WTC11 (cell line): ENCODE measurements at regions not wholly inside any gene's neighbourhood (a gene's known extent, or its start where the extent isn't known, plus 50 kb on each side); places are given as distances from the start of the nearest gene placed in this dataset.

ENCODE experiments used
- ATAC-seq: fragments of 200-7000 bp; cut with Tn5 transposase; 2 replicates; pipeline ENCODE4 v1.10.0; 2021; ENCODE audit warnings: mild to moderate bottlenecking, moderate library complexity
- CTCF ChIA-PET: fragments of 300-600 bp; sonication (Branson Sonifier 250); formaldehyde crosslinking; loops from one replicate; lab custom pipeline; 2021; ENCODE audit warnings: antibody characterized with exemption; lab: Charles Lee
- POLR2A ChIA-PET: fragments of 350-600 bp; sonication (Branson Sonifier 250); formaldehyde crosslinking; loops from one replicate; lab custom pipeline; 2021; ENCODE audit warnings: antibody characterized with exemption; lab: Charles Lee
- DNase-seq: peaks from one replicate; pipeline ENCODE4 v3.0.0; 2021; ENCODE audit warnings: low spot score
- H3K27ac Mint-ChIP-seq: 2 replicates; pipeline ENCODE4 v1.8.0; 2021; ENCODE audit warnings: mixed read lengths
- H3K27me3 Mint-ChIP-seq: 2 replicates; pipeline ENCODE4 v1.8.0; 2021; ENCODE audit warnings: low read depth, mild to moderate bottlenecking, moderate library complexity, mixed read lengths
- H3K36me3 Mint-ChIP-seq: 2 replicates; pipeline ENCODE4 v1.8.0; 2021; ENCODE audit warnings: mixed read lengths
- H3K4me1 Mint-ChIP-seq: 2 replicates; pipeline ENCODE4 v1.8.0; 2022; ENCODE audit warnings: mixed read lengths
- H3K4me3 Mint-ChIP-seq: 2 replicates; pipeline ENCODE4 v1.8.0; 2021; ENCODE audit warnings: mild to moderate bottlenecking, moderate library complexity, mixed read lengths
- H3K9me3 Mint-ChIP-seq: 2 replicates; pipeline ENCODE4 v1.8.0; 2021; ENCODE audit warnings: mixed read lengths
- ATF3 ChIP-seq: sonication (generic); formaldehyde crosslinking; conservative IDR thresholded peaks from 2 replicates; pipeline ENCODE4 v1.8.1; 2022; ENCODE audit warnings: mild to moderate bottlenecking, missing genetic modification reagents
- ATF6 ChIP-seq: sonication (generic); formaldehyde crosslinking; IDR thresholded peaks from 2 replicates; pipeline ENCODE4 v1.8.1; 2023; ENCODE audit warnings: mild to moderate bottlenecking, missing genetic modification reagents
- CBFB ChIP-seq: sonication (generic); formaldehyde crosslinking; IDR thresholded peaks from 2 replicates; pipeline ENCODE4 v1.8.1; 2022; ENCODE audit warnings: mild to moderate bottlenecking, low read depth, missing genetic modification reagents
- CDX4 ChIP-seq: fragments of 250-450 bp; sonication (Bioruptor Pico); IDR thresholded peaks from 2 replicates; pipeline ENCODE4 v1.9.0; 2021; ENCODE audit warnings: moderate library complexity, mild to moderate bottlenecking, inconsistent platforms, borderline replicate concordance
- ETV6 ChIP-seq: sonication (generic); formaldehyde crosslinking; IDR thresholded peaks from 2 replicates; pipeline ENCODE4 v1.8.1; 2022; ENCODE audit warnings: mild to moderate bottlenecking, missing genetic modification reagents
- FOXJ3 ChIP-seq: sonication (generic); formaldehyde crosslinking; IDR thresholded peaks from 2 replicates; pipeline ENCODE4 v1.9.0; 2021; ENCODE audit warnings: missing genetic modification reagents, mild to moderate bottlenecking, borderline replicate concordance
- FOXP4 ChIP-seq: sonication (generic); formaldehyde crosslinking; IDR thresholded peaks from 2 replicates; pipeline ENCODE4 v1.8.0; 2022; ENCODE audit warnings: mild to moderate bottlenecking, missing genetic modification reagents
- GTF2I ChIP-seq: fragments of 250-450 bp; sonication (Bioruptor Pico); conservative IDR thresholded peaks from 2 replicates; pipeline ENCODE4 v1.4.0; 2021; ENCODE audit warnings: mild to moderate bottlenecking
- NFATC4 ChIP-seq: fragments of 250-450 bp; sonication (Bioruptor Pico); IDR thresholded peaks from 2 replicates; pipeline ENCODE4 v1.9.0; 2021; ENCODE audit warnings: mild to moderate bottlenecking
- NFE2L1 ChIP-seq: sonication (generic); formaldehyde crosslinking; IDR thresholded peaks from 2 replicates; pipeline ENCODE4 v1.8.1; 2023; ENCODE audit warnings: missing genetic modification reagents
- OVOL2 ChIP-seq: fragments of 250-450 bp; sonication (Bioruptor Pico); IDR thresholded peaks from 2 replicates; pipeline ENCODE4 v1.9.0; 2021; ENCODE audit warnings: mild to moderate bottlenecking, borderline replicate concordance
- PRDM15 ChIP-seq: sonication (generic); formaldehyde crosslinking; IDR thresholded peaks from 2 replicates; pipeline ENCODE4 v1.8.0; 2022; ENCODE audit warnings: missing genetic modification reagents
- SP1 ChIP-seq: sonication (generic); formaldehyde crosslinking; conservative IDR thresholded peaks from 2 replicates; pipeline ENCODE4 v1.8.1; 2022; ENCODE audit warnings: missing genetic modification reagents
- TEAD4 ChIP-seq: sonication (generic); formaldehyde crosslinking; IDR thresholded peaks from 2 replicates; pipeline ENCODE4 v1.8.0; 2022; ENCODE audit warnings: mild to moderate bottlenecking, missing genetic modification reagents
- ZNF121 ChIP-seq: sonication (generic); formaldehyde crosslinking; IDR thresholded peaks from 2 replicates; pipeline ENCODE4 v1.8.0; 2023; ENCODE audit warnings: missing genetic modification reagents
- ZNF263 ChIP-seq: sonication (generic); formaldehyde crosslinking; IDR thresholded peaks from 2 replicates; pipeline ENCODE4 v1.8.1; 2022; ENCODE audit warnings: low read depth, mild to moderate bottlenecking, moderate library complexity, missing genetic modification reagents
- ZNF281 ChIP-seq: sonication (generic); formaldehyde crosslinking; IDR thresholded peaks from 2 replicates; pipeline ENCODE4 v1.8.0; 2023; ENCODE audit warnings: mild to moderate bottlenecking, missing genetic modification reagents
- ZNF396 ChIP-seq: fragments of 250-450 bp; sonication (Bioruptor Pico); IDR thresholded peaks from 2 replicates; pipeline ENCODE4 v1.8.0; 2021; ENCODE audit warnings: mild to moderate bottlenecking, moderate library complexity, borderline replicate concordance
- TF ChIP-seq, protein P1 (sequence below): sonication (generic); formaldehyde crosslinking; IDR thresholded peaks from 2 replicates; pipeline ENCODE4 v1.8.1; 2022; ENCODE audit warnings: missing genetic modification reagents, borderline replicate concordance
- TF ChIP-seq, protein P2 (sequence below): sonication (generic); formaldehyde crosslinking; IDR thresholded peaks from 2 replicates; pipeline ENCODE4 v1.8.0; 2022; ENCODE audit warnings: mild to moderate bottlenecking, missing genetic modification reagents

- TF ChIP-seq ZNF281 (no peak), ZNF263 (CRISPR knock-in tag) (no peak)
Observed at GRCh38 chr7:26511866-26512265, 220.2 kb downstream of the SNX10 start (continued).

- ChIA-PET CTCF (no interaction called here), POLR2A (no interaction called here)
- no peak for TF ChIP-seq OVOL2 (CRISPR knock-in tag)
- TF ChIP-seq ZNF396 (CRISPR knock-in tag): no peak
- no peak for TF ChIP-seq SP1 (CRISPR knock-in tag)
- TF ChIP-seq ATF6 (CRISPR knock-in tag): no peak
- no peak for TF ChIP-seq GTF2I (CRISPR knock-in tag)
- Mint-ChIP-seq H3K4me1 (peaks cover 15% of the 10 kb centered on the region), H3K27ac (no peak overlapping the region), H3K4me3 (no peak overlapping the region), H3K9me3 (peaks cover 5% of the 10 kb centered on the region), H3K36me3 (no peaks in the 10 kb centered on the region), H3K27me3 (no peaks in the 10 kb centered on the region; the same call in 1 of the 2 replicates)
- no peak for ATAC-seq
- DNase-seq: no peak
Observed at GRCh38 chr7:26512737-26513136, 221.1 kb downstream of the SNX10 start.

DNA sequence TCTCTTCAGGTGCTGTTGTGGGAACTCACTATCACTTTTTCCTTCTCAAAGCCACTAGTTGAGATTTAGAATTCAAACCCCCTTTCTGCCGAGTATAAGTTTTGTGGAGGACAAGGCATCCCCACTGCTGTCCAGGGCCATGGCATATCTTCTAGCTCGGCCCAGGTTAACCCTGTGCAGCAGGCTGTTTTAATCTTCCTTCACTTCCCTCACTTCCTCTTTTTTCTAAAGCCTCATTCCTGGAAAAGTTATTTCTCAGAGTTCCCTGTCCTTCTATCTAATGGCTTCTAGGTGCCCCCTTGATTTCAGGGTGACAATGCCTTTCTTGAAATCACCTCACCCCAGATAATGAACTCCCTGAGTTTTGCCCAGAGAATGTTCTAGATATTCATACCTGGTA, 222.3 kb downstream of the SNX10 start:
- ChIA-PET CTCF (interaction anchor here (1.4 kb wide), 1 partner anchor 144 kb away, joined by 4 read pairs; no protein-coding TSS in a partner anchor), POLR2A (no interaction called here)
- DNase-seq (no peak), ATAC-seq (no peak)
- peaks cover 5% of the 10 kb centered on the region for H3K9me3 Mint-ChIP-seq
- H3K4me3 Mint-ChIP-seq: no peak overlapping the region
- H3K4me1 Mint-ChIP-seq: peaks cover 8% of the 10 kb centered on the region
- no peaks in the 10 kb centered on the region for H3K36me3 Mint-ChIP-seq
- no peaks in the 10 kb centered on the region; the same call in 1 of the 2 replicates for H3K27me3 Mint-ChIP-seq
- H3K27ac Mint-ChIP-seq: no peak overlapping the region
- TF ChIP-seq PRDM15: no peak
- TF ChIP-seq ZNF121 (CRISPR knock-in tag): no peak
- TF ChIP-seq, protein P1, sequence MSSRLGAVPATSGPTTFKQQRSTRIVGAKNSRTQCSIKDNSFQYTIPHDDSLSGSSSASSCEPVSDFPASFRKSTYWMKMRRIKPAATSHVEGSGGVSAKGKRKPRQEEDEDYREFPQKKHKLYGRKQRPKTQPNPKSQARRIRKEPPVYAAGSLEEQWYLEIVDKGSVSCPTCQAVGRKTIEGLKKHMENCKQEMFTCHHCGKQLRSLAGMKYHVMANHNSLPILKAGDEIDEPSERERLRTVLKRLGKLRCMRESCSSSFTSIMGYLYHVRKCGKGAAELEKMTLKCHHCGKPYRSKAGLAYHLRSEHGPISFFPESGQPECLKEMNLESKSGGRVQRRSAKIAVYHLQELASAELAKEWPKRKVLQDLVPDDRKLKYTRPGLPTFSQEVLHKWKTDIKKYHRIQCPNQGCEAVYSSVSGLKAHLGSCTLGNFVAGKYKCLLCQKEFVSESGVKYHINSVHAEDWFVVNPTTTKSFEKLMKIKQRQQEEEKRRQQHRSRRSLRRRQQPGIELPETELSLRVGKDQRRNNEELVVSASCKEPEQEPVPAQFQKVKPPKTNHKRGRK (CRISPR knock-in tag): no peak
- TF ChIP-seq FOXJ3 (CRISPR knock-in tag): no peak
- TF ChIP-seq ATF3 (CRISPR knock-in tag): no peak
- TF ChIP-seq, protein P2, sequence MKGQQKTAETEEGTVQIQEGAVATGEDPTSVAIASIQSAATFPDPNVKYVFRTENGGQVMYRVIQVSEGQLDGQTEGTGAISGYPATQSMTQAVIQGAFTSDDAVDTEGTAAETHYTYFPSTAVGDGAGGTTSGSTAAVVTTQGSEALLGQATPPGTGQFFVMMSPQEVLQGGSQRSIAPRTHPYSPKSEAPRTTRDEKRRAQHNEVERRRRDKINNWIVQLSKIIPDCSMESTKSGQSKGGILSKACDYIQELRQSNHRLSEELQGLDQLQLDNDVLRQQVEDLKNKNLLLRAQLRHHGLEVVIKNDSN: no peak
- TF ChIP-seq NFATC4 (CRISPR knock-in tag): no peak
- TF ChIP-seq CDX4 (CRISPR knock-in tag): no peak
- TF ChIP-seq CBFB (CRISPR knock-in tag): no peak
- TF ChIP-seq NFE2L1: no peak
- TF ChIP-seq ETV6: no peak
- no peak for TF ChIP-seq TEAD4 (CRISPR knock-in tag)
- no peak for TF ChIP-seq ZNF396 (CRISPR knock-in tag)
- no peak for TF ChIP-seq FOXP4 (CRISPR knock-in tag)
